ENCODE measurements at regions not wholly inside any gene's neighbourhood (a gene's known extent, or its start where the extent isn't known, plus 50 kb on each side); places are given as distances from the start of the nearest gene placed in this dataset.
A peak's percentile ranks its signal among the peaks of the same experiment; 100 is the strongest.
"Not testable (repeated sequence)": the region's sequence is repeated elsewhere in the genome, so short reads cannot be mapped to it uniquely, and the experiment has no call there.

DNA sequence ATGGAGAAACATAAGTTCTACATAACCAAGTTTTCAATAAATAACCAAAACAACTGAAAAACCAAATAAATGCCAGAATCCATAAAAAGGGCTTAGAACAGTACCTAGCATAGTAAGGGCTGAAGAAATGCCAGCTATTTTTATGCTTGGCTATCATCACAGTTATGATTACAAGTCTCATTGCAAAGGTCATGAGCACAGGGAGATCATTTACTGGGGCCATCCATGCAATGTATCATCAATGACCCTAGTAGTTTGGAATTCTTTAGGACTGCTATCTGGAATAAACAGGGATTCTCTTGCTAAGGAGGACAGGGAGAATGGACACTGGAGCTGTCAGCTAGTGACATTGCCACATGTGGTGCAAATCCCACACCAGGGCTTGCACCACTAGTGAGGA, 92.5 kb upstream of the NAP1L1 start:
- DNase-seq = no peak

DNA sequence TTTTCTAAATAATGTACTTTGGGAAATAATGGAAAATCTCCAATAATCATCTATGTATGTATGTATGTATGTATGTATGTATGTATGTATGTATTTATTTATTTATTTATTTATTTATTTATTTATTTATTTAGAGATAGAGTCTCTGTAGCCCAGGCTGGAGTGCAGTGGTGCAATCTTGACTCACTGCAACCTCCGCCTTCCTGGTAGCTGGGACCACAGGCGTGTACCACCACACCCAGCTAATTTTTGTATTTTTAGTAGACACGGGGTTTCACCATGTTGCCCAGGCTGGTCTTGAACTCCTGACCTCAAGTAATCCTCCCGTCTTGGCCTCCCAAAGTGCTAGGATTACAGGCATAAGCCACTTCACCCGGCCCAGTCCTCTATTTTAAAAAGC, 91.5 kb upstream of the NAP1L1 start:
- not testable (repeated sequence) for DNase-seq

DNA sequence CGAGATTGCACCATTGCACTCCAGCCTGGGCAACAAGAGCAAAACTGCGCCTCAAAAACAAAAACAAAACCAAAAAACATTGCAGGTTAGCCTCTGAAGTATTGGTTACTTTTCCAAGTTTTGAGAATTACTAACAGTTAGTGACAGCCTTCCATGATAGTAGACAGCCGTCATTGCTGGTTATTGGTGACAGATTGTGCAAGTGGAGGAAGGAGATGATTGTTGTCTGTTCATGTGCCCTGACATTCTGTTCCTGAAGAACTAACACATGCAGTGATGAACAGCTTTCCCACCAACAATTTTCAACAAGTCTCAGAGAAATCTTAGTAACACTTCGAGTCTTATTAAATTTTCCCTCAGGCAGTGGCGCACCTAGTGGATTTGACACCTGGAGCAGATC, 89.3 kb upstream of the NAP1L1 start:
- DNase-seq = no peak

DNA sequence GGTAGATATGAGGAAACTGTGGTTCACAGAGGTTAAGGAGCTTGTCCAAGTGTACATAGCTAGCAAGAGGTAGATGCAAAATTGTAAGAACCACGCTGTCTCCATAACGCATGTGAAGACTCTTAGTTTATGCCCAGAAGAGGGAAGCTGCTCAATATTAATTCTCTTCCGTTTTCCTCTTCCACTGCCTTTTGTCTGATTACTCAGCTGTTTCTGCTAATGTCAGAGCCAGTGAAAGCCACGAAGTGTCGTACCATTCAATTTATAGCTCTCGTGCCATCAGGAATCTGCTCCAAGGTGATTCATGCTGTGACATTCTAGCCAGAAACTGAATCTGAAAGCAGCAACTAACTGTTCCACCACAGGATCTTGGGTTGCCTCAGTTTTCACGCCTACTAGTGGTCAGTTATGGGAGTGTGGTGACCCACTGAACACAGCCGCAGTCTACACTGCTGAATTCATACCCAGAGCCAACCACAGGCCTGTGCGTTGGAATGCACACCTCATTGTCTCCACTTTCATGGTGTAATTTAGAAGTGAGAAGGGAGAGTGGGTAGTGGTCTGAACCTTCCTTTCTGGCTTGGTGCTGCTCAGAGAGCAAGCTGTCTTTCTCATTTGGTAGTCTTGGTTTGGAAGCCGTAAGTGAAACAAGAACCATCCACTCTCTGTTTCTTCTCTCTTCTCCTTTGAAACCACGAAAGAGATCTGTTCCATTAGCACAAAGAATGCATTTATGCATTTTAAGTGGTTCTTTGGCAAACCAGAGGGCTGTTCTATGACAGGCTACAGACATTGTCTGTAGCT, 74.2 kb upstream of the NAP1L1 start:
- peak; percentile 69 for DNase-seq

DNA sequence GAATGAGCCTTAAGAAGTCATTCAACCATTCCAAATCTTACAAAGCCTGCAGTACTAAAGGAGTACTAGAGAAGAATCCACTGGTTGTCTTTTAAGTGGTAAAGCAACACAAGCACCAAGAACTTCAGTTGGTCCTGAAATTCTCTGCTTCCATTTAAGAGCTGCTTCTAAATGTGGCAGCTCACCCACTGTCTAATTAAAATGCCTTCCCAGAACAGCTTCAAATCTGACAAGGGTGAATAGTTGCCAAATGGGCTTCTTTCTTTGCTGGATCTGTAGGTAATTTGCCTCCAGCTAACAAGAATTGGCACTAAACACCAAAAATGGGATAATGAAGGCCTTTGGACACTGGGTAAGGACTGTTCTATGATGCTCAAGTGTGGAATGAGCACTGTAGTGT, 72.2 kb upstream of the NAP1L1 start:
- no peak for DNase-seq

DNA sequence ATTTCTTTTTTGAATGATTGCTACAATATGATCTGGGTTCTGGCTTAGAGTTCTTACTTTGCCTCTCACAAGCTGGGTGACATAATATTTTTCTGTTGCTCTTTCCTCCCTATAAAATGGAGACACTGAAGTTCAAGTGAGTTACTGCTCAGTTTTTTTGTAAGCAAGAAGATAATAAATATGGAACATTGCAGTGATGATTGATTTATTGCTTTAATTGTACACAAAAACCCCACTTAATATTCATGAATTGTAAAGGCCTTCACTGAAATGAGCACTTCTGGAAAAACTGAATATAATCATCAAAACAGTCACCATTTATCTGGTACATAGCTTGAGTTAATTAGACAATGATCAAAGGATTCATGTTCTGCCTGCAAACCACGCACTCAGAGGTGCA, 71.8 kb upstream of the NAP1L1 start:
- DNase-seq = no peak

DNA sequence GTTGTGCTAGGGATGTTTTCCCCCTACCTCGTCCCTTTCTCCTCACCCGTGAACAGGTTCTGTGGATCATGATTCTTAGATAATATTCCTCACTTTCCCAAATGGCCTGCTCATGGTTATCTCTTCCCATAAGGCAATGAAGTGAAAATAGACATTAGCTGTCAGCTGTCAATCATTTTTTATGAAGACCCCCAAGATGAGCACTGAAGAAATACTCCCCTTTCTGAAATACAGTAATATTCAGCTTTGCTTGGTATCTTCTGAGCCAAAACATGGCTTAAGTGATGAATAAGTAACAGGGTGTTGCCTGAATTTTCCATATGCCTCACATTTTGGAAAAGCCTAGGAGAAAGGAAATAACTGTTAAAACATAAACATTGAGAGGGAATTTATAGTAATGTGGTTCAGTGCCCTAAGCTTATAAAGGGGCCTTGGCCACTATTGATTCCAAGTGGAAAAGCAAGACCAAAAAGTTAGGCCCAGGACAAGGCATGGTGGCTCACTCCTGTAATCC, 70.7 kb upstream of the NAP1L1 start:
- DNase-seq = no peak

DNA sequence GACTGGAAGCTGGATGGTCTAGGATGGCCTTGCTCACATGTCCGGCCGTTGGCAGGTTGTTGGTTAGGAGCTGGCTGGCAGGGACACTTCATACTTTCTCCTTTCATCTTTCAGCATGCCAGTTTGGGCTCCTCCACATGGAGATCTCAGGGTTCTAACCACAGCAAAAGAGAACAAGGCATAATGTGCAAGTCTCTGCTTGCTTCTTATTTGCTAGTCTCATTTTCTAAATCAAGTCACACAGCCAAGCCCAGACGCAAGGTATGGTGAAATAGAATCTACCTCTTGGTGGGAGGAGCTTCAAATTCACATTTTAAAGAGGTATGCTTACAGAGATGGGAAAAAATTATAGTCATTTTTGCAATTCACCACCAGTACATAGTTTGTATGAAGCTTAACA, 69.1 kb upstream of the NAP1L1 start:
- no peak for DNase-seq

DNA sequence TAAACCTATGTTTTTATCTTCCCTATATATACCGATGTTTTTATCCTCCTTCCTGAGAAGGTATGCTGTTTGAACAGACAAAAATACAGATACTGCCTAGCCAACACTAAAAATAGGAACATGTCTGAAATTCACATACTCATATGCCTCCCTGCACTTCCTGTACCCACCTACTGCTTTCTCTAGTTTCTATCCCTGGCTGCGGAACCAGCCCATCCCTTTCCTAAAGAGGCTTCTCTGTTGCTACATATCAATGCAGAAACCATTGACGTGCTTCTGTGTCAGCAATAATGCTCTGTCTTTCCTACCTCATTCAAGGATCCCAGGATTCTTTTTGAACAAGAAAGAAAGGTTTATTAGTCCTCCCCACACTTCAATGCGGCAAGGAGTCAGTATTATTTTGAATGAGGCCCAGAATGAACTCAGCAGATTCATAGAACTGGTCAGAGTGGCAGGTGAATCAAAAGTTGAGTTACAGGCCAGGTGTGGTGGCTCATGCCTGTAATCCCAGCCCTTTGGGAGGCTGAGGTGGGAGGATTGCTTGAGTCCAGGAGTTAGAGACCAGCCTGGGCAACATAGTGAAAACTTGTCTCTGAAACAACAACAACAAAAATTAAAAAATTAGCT, 67.8 kb upstream of the NAP1L1 start:
- peak; percentile 29 for DNase-seq

DNA sequence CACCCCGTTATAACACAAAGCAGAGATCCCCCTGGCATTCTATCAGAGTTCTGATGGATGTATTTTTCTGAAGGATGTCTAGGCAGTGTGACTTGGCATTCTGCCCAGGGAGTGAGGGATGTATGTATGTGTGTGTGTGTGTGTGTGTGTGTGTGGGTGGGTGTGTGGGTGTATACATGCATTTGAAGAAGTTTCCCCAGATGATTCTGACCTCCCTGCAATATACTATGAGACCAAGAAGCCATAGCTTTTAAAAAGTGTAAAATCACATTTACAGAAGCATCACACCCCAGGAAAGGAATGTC, 59.7 kb upstream of the NAP1L1 start:
- DNase-seq = peak; percentile 53

DNA sequence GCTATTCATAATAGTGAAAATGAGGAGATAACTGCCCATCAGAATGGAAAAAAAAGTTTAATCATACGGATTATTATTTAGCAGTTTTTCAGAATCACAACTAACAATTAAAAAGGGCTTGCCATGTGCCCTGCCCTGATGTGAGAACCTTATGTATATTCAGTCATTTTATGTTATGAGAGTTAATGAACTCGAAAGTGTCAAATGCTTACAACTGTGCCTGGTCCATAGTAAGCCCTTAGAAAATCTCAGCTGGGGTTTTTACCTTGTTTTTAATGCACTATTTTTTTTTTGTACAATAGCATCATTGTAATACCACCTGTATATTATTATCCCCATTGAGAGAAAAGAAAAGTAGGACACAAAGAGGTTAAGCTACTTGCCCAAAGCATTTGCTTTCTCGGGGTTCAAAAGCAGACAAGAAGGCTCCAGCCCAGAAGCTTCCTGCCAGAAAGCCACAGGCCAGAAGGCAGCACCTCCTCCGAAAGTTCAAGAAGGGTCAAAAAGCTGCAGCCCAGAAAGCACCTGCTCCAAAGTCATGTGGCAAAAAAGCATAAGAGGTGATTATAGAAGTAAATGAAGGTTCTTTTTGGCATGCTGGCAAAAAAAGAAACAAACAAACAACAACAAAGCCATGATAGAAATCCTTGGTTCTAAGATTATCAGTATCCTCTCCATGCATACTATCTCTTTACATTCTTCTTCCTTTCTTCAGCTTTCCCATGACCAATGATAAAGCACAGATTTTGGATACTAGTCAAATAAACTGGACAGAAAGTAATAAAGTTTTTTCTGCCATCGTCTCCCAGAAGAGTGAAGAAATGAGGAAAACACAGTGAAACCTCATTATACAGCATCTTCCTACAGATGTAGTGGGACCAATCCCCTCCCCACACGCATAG, 59.1 kb upstream of the NAP1L1 start:
- peak; percentile 30 for DNase-seq

DNA sequence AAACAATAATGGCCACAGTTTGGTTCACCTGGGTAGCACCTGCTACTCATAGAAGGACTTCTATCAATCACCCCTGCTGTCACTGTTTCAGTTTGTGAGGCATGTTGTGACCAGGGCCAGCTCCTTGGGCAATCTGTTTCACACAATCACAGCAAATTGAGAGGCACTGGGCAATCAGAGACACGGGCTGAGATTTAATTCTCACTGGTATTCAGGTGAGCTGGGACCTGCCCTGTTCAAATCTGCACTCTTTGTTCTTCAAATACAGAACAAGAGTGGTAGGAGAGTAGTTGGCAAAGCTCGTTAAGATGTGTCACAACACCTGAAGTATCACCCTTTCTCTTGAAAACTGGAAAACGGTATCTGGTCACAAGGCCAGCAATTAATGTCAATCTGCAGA, 57.8 kb upstream of the NAP1L1 start:
- no peak for DNase-seq

DNA sequence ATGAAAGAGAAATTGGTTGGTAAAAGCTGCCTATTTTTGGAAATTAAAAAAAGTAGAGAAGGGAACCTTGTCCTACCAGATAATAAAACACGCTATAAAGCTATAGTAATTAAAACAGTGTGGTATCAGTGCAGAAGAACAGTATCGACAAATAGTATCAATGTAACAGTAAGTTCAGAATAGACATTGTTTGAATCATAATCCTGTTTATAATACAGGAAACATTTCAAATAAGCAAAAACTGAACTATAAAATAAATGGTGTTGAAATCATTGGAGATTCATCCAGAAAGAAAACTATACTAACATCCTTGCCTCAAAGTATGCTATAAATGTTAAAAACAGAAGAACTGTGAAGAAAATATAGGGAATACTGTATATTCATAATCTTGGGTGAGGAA, 54.2 kb upstream of the NAP1L1 start:
- no peak for DNase-seq

DNA sequence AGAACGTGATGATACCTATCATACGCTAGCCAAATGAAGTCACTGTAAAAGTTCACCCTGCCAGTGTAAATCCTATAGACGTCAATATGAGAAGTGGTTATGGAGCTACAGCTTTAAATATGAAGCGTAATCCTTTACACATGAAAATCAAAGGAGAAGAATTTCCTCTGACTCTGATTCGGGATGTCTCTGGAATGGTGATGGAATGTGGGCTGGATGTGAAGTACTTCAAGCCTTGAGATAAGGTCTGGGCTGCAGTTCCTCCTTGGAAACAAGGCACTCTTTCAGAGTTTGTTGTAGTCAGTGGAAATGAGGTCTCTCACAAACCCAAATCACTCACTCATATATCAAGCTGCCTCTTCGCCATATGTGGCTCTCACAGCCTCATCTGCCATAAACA, 53.1 kb upstream of the NAP1L1 start:
- no peak for DNase-seq

DNA sequence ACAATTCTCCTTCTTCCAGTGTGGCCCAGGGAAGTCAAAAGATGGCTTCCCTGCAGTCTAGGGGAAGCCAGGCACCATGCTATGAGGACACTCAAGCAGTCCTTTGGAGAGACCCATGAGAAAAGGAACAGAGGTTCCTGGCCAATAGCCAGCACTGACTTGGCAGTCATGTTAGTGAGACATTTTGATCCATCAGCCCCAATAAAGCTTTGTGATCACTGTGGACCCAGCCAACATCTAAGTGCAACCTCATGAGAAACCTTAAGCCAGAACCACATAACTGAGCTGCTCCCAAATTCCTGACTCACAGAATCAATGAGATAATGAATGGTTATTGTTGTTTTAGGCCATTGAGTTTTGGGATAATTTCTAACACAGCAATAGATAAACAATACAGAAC, 51.0 kb upstream of the NAP1L1 start:
- no peak for DNase-seq

Measured in hematopoietic multipotent progenitor cell treated with erythropoietin and hydrocortisone succinate and interleukin-3 and kit ligand, for 4 days (in vitro differentiated cells).